HCT116 (cell line): ENCODE measurements at regions not wholly inside any gene's neighbourhood (a gene's known extent, or its start where the extent isn't known, plus 50 kb on each side); places are given as distances from the start of the nearest gene placed in this dataset.

Source experiments
- ATAC-seq: fragments of 200-7000 bp; cut with Tn5 transposase; 2 replicates; pipeline ENCODE4 v1.9.1; 2020; ENCODE audit warnings: mild to moderate bottlenecking, moderate library complexity
- BruUV-seq: library from RNA; stranded (reverse); fragments of 400-500 nt; replicated peaks from 2 replicates; lab custom pipeline; 2021; lab: Mats Ljungman, UMichigan
- CTCF ChIA-PET: fragments of 300-600 bp; sonication (Branson Sonifier 250); formaldehyde crosslinking; loops from one replicate; lab custom pipeline; 2021; ENCODE audit warnings: antibody characterized with exemption; lab: Charles Lee
- POLR2A ChIA-PET: fragments of 300-600, 350-600 bp; sonication (Branson Sonifier 250); formaldehyde crosslinking; loops from one replicate; lab custom pipeline; 2021; ENCODE audit warnings: antibody characterized with exemption; lab: Charles Lee
- RAD21 ChIA-PET, 2 experiments: fragments of 300-600 bp; sonication (Branson Sonifier 250); formaldehyde crosslinking; loops; one replicate each; lab custom pipeline; 2023; ENCODE audit warnings: low total read pairs in 2 of 2; ENCODE audit not compliant: uncharacterized antibody in 2 of 2, unreplicated experiment in 2 of 2, low non-redundant PET in 1 of 2; lab: Charles Lee
- DNase-seq: peaks from one replicate; pipeline ENCODE4 v3.0.0-alpha.2; 2010; ENCODE audit warnings: low read depth, low spot score
- H2AFZ ChIP-seq: fragments of 200-600 bp; shearing (Covaris generic), sonication (generic); 2 replicates; pipeline ENCODE4 v1.6.1; 2017; ENCODE audit warnings: low read depth, mixed run types, mixed read lengths, antibody characterized with exemption, low read length; ENCODE audit not compliant: poor library complexity, severe bottlenecking
- H3K27ac ChIP-seq: 2 replicates; pipeline ENCODE4 v1.5.1; 2012; ENCODE audit warnings: low read depth, low read length
- H3K27me3 ChIP-seq: fragments of 200-600 bp; sonication (generic); 2 replicates; pipeline ENCODE4 v1.6.1; 2016; ENCODE audit warnings: mixed run types, low read length, mixed read lengths; ENCODE audit not compliant: insufficient read depth
- H3K36me3 ChIP-seq, 2 experiments: fragments of 200-500 bp in 1 of 2; fragments of 200-600 bp in 1 of 2; sonication (Bioruptor generic) in 1 of 2; sonication (generic) in 1 of 2; 2 replicates each; pipeline versions ENCODE4 v1.5.1 to v1.6.1; 2014 to 2016; ENCODE audit warnings: low read length in 2 of 2, inconsistent platforms in 1 of 2, mixed read lengths in 1 of 2, mixed run types in 1 of 2; ENCODE audit not compliant: insufficient read depth in 2 of 2, control insufficient read depth in 1 of 2
- H3K4me1 ChIP-seq, 2 experiments: fragments of 200-600 bp in 1 of 2; sonication (generic) in 1 of 2; 2 replicates each; pipeline versions ENCODE4 v1.5.1 to v1.6.1; 2012 to 2017; ENCODE audit warnings: low read length in 2 of 2, inconsistent platforms in 1 of 2, mild to moderate bottlenecking in 1 of 2, mixed read lengths in 1 of 2, mixed run types in 1 of 2, moderate library complexity in 1 of 2; ENCODE audit not compliant: insufficient read depth in 2 of 2, control insufficient read depth in 1 of 2
- H3K4me2 ChIP-seq: fragments of 200-600 bp; sonication (generic); 2 replicates; pipeline ENCODE4 v1.6.1; 2017; ENCODE audit warnings: mixed run types, low read length, mixed read lengths
- H3K4me3 ChIP-seq, 2 experiments: fragments of 200-600 bp in 1 of 2; sonication (generic) in 1 of 2; replicated peaks in 1 of 2; 2 replicates each; pipeline ENCODE4 v1.5.1; 2011 to 2016; ENCODE audit warnings: low read length in 2 of 2, control low read depth in 1 of 2, low read depth in 1 of 2, mild to moderate bottlenecking in 1 of 2, mixed read lengths in 1 of 2, mixed run types in 1 of 2
- H3K79me2 ChIP-seq: fragments of 200-600 bp; sonication (generic); 2 replicates; pipeline ENCODE4 v1.6.1; 2017; ENCODE audit warnings: mild to moderate bottlenecking, mixed run types, low read length, moderate library complexity, mixed read lengths; ENCODE audit not compliant: insufficient read depth
- H3K9ac ChIP-seq: fragments of 200-600 bp; sonication (generic); 2 replicates; pipeline ENCODE4 v1.6.1; 2016; ENCODE audit warnings: low read length, mixed read lengths
- H3K9me2 ChIP-seq: fragments of 200-600 bp; sonication (generic), shearing (Covaris generic); 2 replicates; pipeline ENCODE4 v1.6.1; 2017; ENCODE audit warnings: mixed run types, mild to moderate bottlenecking, moderate library complexity; ENCODE audit not compliant: insufficient read depth
- H3K9me3 ChIP-seq, 2 experiments: fragments of 200-500 bp in 1 of 2; fragments of 200-600 bp in 1 of 2; sonication (Bioruptor generic) in 1 of 2; sonication (generic) in 1 of 2; 2 replicates each; pipeline ENCODE4 v1.6.1; 2014 to 2017; ENCODE audit warnings: low read length in 2 of 2, mixed read lengths in 2 of 2, inconsistent platforms in 1 of 2, low read depth in 1 of 2, mild to moderate bottlenecking in 1 of 2, mixed run types in 1 of 2, moderate library complexity in 1 of 2; ENCODE audit not compliant: control insufficient read depth in 1 of 2, insufficient read depth in 1 of 2
- H4K20me1 ChIP-seq: fragments of 200-600 bp; sonication (generic), shearing (Covaris generic); 2 replicates; pipeline ENCODE4 v1.6.1; 2017; ENCODE audit warnings: mixed run types, mild to moderate bottlenecking, moderate library complexity; ENCODE audit not compliant: insufficient read depth
- CBX3 ChIP-seq: IDR thresholded peaks from 2 replicates; pipeline ENCODE4 v1.6.1; 2012; ENCODE audit warnings: low read depth
- CEBPB ChIP-seq: IDR thresholded peaks from 2 replicates; pipeline ENCODE4 v1.6.1; 2012; ENCODE audit warnings: low read depth
- EGR1 ChIP-seq: IDR thresholded peaks from 2 replicates; pipeline ENCODE4 v1.6.1; 2012; ENCODE audit warnings: low read depth
- ELF1 ChIP-seq: IDR thresholded peaks from 2 replicates; pipeline ENCODE4 v1.6.1; 2012; ENCODE audit warnings: low read depth, borderline replicate concordance
- EZH2 ChIP-seq: fragments of 200-600 bp; sonication (generic); IDR thresholded peaks from 2 replicates; pipeline ENCODE4 v1.6.1; 2017; ENCODE audit warnings: antibody characterized with exemption, mixed run types
- EZH2phosphoT487 ChIP-seq: fragments of 200-600 bp; IDR thresholded peaks from 2 replicates; pipeline ENCODE4 v1.6.1; 2018; ENCODE audit warnings: antibody characterized with exemption, borderline replicate concordance
- RAD21 ChIP-seq: IDR thresholded peaks from 2 replicates; pipeline ENCODE4 v1.6.1; 2012; ENCODE audit warnings: low read depth, mild to moderate bottlenecking
- SP1 ChIP-seq: IDR thresholded peaks from 2 replicates; pipeline ENCODE4 v1.6.1; 2012; ENCODE audit warnings: low read depth
- SRF ChIP-seq: IDR thresholded peaks from 2 replicates; pipeline ENCODE4 v1.6.1; 2012; ENCODE audit warnings: low read depth
- ZNF274 ChIP-seq: fragments of 200-500 bp; sonication (Bioruptor generic); IDR thresholded peaks from 2 replicates; pipeline ENCODE4 v1.6.1; 2014; ENCODE audit warnings: mild to moderate bottlenecking, low read depth, low read length, inconsistent platforms
- intact Hi-C: fragments of 100-400 bp; cut with micrococcal nuclease; formaldehyde crosslinking; loops from 2 replicates; pipeline ENCODE4 v1.10.0; 2022
- TF ChIP-seq, protein P1 (sequence below): IDR thresholded peaks from 2 replicates; pipeline ENCODE4 v1.6.1; 2012
- TF ChIP-seq, protein P2 (sequence below): IDR thresholded peaks from 2 replicates; pipeline ENCODE4 v1.6.1; 2012

DNA sequence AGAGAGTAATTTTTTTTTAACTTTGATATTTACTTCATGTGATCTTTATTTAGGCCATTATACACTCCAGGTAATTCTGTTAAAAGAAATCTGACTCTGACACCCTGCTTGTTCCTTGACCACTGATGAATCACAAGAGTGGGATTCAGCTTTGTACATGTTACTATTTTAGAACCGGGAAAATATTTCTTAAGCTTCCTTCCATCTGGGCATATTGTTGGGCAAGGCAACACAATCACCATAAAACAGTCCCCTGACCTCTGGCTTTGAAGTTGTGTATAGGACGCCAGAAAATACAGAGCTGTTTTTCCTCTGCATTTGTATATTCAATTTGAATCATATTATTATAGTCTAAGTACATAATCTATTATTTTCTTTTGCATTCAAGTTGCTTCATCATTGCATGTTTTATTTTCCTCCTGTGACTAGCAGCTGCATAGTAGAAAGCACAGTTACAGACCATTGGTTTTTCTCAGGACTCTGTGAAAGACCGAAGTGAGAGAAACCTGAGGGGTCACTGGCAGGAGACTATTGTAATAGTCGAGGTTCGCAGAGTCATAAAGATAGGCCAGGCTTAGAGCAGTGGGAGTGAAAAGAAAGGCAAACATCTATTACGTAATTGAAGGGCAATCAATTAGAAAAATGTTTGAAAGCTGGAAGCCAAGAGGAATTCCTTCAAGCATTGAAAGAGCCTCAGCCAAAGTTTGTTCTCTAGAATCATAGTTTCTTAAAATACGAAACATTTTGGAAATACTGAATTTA lies 51.8 kb upstream of the SLC36A4 start:
- H3K27ac ChIP-seq: no peak overlapping the region
- intact Hi-C loops: no loop called here
- H3K9me2 ChIP-seq: no peaks in the 10 kb centered on the region
- no peaks in the 10 kb centered on the region for H3K79me2 ChIP-seq
- no peak overlapping the region for H2AFZ ChIP-seq
- H3K4me1 ChIP-seq: no peaks in the 10 kb centered on the region
- BruUV-seq: no TSS peak
- H3K27me3 ChIP-seq: no peaks in the 10 kb centered on the region
- no peak for ATAC-seq
- H3K4me3 ChIP-seq: no peak overlapping the region
- no peak overlapping the region for H3K9ac ChIP-seq
- no peak for DNase-seq
- CTCF ChIA-PET: interaction anchor here (1.7 to 2.1 kb wide), 2 partner anchors 9 to 13 kb away, joined by 4 to 7 read pairs; no protein-coding TSS in a partner anchor
- no peaks in the 10 kb centered on the region for H4K20me1 ChIP-seq
- RAD21 ChIA-PET: no interaction called here
- H3K9me3 ChIP-seq: no peaks in the 10 kb centered on the region
- no peak overlapping the region for H3K4me2 ChIP-seq
- TF ChIP-seq EGR1 (no peak), EZH2 (no peak), CEBPB (no peak), CBX3 (no peak), RAD21 (no peak), SP1 (no peak), SRF (no peak), ZNF274 (no peak), EZH2phosphoT487 (no peak), ELF1 (no peak)
- TF ChIP-seq, protein P1, sequence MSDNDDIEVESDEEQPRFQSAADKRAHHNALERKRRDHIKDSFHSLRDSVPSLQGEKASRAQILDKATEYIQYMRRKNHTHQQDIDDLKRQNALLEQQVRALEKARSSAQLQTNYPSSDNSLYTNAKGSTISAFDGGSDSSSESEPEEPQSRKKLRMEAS: no peak
- TF ChIP-seq, protein P2, sequence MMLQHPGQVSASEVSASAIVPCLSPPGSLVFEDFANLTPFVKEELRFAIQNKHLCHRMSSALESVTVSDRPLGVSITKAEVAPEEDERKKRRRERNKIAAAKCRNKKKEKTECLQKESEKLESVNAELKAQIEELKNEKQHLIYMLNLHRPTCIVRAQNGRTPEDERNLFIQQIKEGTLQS: no peak
- POLR2A ChIA-PET: no interaction called here
- H3K36me3 ChIP-seq: no peaks in the 10 kb centered on the region
